Middle frontal gyrus (tissue), 1 donor: ENCODE measurements at regions not wholly inside any gene's neighbourhood (a gene's known extent, or its start where the extent isn't known, plus 50 kb on each side); places are given as distances from the start of the nearest gene placed in this dataset.

ENCODE experiments used
- DNase-seq: peaks from one replicate; pipeline ENCODE4 v3.0.0-alpha.2; 2015; ENCODE audit warnings: low spot score; ENCODE audit errors: extremely low spot score

DNA sequence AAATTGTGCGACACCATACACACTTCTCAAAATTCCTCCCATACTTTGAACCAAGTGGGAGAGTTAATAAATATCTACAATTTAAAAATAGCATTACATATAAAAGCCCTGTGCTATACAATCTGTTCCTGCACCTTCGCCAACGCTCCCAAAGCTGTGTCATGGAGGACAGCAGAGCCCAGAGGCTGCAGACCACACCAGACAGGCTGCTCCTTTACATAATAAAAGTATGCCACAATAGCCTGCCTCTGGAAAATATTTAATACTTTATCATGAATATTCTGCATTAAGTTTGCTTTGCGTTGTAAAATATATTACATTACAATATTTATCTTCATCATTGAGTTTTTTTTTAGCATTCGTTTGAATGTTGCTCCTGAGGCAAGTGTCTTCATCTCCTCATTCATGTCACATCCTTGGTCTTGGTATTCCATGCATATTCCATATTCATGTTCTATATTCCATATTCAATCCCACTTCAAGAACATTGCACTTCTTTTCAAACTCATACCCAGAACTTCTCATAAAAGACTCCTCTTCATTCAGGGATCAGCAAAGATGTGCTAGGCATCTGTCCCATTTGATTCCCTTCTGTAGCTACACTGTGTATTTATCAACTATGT, 663.9 kb downstream of the POM121L12 start:
- no peak for DNase-seq

- DNase-seq: no peak
Measured at GRCh38 chr7:53719122-53719521, 683.7 kb downstream of the POM121L12 start.

GRCh38 chr7:53740971-53741370, 705.5 kb downstream of the POM121L12 start:
- DNase-seq: no peak

DNA sequence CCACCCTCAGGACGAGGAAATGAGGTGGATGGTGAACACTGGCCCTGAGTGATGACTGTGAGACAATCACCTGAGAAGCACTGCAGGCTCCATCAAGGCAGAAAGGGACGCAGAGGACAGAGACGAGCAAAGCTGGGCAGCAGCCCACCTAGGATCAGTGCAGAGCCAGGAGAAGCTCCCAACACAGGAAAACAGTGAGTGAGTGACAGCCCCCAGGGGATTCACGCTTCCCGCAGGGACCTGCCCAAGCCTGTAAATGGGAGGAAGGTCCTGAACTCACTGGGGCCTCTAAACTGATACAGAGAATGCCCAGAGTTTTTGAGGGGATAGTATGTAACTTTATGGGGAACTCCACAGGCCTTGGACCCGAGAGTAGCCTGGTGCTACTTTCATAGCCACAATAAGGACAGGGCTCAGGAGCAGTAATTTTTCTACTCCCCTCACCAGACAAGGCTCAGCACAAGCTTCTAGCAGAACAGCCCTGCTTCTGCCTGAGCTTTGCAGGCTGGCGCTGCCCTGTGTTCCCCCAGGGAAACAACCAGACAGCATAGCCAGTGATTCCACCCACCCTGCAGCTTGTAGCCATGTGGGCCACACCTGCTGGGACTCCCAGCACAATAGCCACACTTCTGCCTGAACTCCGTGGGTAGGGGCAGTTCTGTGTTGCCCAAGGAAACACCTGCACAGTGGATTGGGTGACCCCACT, 708.4 kb downstream of the POM121L12 start:
- no peak for DNase-seq

DNA sequence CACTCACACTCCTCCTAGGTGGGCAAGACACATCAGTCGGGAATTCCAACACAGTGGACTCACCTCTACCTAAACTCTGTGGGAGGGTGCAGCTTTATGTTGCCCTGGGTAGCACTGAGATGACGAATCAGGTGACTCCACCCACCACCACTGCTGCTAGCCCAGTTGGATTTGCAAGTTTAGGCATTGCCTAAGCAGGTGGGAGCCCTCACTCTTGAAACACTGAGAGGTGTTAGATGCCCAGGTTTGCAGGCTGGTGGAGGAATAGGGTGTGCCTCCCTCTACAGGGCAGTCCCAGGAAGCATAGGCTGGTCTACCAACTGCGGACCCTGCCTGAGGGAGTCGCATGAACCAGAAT, 708.9 kb downstream of the POM121L12 start:
- DNase-seq: no peak

DNA sequence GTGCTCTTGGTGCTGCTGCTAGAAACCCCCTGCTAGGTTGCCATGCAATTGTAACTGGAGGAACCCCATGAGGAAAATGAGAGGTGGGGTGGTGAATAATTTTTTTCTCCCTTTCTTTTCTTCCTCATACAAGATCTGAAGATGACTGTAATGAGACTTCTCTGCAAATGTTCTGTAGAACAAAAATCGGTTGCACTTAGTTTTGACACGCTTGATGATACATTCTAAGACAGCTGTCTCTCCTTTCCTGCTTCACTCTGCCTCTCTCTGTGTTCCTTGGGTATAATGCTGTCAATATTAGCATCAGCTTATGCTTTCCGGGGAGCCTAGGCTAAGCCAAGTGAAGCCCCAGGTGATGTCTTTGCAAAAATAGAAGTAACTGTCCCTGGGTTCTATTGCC, 721.5 kb downstream of the POM121L12 start:
- no peak for DNase-seq

DNA sequence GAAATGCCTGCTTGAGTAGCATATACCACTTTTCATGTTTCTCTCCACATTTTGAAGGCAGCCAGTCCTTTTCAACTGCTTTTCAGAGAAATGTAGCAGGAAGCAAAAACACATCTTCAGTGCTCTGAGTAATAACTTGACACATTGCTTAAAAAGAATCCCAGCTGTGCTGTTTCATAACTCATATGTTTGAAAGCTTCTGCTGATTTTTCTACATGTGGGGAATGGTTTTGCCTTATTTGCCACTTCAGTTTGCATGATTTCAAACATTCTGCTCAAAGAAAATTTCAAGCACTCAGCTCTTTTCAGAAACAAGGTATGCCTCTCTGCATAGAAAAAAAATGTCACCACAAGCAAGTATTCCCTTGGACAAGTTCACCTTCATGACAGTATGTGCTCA, 732.8 kb downstream of the POM121L12 start:
- DNase-seq: peak; percentile 41

DNA sequence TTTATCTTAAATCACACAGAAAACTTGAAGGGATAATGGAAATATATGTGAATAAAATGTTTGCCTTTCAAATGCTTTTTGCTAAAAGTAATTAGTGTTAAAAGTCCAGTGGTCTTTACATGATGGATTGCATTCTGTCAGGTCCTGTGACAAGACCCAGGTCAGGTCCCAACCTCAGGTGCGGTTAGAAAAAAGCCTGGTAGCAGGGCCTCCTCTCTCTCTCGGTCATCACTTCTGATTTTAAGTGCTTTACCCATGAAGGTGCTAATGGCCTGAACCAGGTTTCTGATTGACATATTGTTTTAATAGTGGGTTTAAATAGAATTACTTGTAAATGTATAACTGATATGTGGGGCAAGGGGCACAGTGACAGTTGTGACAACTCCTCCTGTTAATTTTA, 736.3 kb downstream of the POM121L12 start:
- no peak for DNase-seq

DNA sequence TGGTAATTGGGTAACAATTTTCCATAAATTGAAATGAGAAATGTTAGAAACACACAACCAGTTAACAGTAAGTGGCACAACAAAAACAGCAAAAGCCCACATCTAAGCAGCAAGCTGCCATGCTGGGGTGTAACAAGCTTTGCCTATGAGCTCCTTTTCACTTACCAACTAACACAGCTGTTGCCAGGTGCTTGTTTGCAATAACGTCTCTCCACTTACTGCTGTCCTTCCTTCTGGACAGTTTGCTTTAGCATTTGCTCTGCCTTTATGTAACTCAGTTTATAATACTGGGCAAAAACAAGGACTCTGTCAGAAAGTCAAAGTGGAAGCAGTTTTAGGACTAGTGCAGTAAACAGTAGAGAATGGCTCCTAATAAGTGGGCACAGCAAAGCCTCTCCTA, 740.9 kb downstream of the POM121L12 start:
- DNase-seq: no peak

- DNase-seq: no peak
Measured at GRCh38 chr7:53789741-53790140, 752.4 kb upstream of the VSTM2A start.

GRCh38 chr7:53794816-53795215, 747.4 kb upstream of the VSTM2A start:
- DNase-seq: no peak

DNA sequence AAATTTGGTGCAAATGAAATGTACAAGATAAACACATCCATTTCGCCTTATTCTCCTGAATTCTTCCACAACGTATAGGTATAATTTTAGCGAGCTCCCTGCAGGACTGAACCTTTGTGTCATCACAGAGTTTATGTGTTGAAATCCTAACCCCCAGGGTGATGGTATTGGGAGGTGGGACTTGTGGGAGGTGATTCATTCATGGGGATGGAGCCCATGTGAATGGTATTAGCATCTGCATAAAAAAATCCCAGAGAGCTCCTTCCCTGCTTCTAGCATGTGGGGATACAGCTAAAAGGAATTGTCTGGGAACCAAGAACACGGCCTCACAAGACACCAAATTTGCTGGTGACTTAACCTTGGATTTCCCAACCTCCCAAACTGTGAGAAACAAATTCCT, 741.4 kb upstream of the VSTM2A start:
- DNase-seq: no peak

DNA sequence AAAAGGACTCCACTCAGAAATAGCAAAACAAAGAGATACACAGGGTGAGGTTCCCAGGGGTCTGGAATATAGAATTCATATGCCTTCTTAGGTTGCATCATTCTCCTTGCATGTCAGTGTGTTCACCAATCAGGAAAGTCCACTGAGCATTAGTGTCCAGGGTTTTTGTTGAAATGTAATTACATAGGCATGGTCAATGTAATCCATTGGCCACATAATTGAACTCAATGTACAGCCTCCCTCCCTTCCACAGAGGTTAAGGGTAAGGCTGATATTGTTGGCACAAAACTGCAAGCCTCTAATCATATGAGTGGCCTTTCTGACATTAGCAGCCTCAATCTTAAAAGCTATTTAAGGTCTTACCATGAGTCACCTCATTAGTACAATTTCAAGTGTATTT, 736.1 kb upstream of the VSTM2A start:
- no peak for DNase-seq

DNA sequence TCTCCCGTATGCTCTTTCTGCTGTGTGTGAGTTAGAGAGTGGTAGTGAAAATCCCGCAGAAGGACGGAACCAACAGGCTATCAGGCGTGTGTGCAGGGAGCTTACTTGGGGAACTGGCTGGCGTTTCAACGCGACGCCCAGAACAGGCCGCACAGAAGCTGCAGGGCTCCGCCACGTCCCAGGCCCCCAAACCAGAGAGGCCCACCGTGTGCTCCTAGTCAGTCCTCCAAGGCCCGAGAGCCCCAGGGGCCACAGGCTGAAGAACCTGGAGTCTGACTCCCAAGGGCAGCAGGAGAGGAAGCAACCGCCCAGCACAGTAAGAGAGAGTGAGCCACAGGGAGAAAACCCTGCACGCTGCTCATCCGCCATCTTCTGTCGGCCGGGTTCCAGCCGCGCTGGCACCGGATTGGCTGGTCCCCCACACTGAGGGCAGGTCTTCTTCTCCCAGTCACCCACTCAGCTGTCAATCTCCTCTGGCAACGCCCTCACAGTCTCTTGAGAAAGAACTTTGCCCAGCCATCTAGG, 730.6 kb upstream of the VSTM2A start:
- no peak for DNase-seq

GRCh38 chr7:53812135-53812534, 730.0 kb upstream of the VSTM2A start:
- no peak for DNase-seq

- DNase-seq: no peak
Measured at GRCh38 chr7:53835301-53835700, 706.9 kb upstream of the VSTM2A start.

DNA sequence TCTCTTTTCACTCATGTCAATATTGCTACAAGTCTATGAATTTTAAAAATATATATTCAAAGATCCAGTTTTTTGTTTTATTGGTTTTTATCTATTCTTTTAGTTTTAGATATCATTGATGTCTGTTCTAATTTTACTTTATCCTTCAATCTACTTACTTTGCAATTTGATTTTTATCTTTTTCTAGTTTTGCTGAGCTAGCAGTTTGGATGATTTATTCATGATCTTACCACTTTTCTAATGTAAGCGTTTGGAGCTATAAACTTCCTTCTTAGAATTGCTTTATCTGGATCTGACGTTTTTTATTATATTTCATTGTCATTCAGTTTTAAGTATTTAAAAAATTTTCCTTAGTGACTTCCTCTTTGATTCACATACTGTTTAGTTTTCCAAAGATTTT, 664.5 kb upstream of the VSTM2A start:
- no peak for DNase-seq

- DNase-seq: no peak
Measured at GRCh38 chr7:53900856-53901528, 641.2 kb upstream of the VSTM2A start.

DNA sequence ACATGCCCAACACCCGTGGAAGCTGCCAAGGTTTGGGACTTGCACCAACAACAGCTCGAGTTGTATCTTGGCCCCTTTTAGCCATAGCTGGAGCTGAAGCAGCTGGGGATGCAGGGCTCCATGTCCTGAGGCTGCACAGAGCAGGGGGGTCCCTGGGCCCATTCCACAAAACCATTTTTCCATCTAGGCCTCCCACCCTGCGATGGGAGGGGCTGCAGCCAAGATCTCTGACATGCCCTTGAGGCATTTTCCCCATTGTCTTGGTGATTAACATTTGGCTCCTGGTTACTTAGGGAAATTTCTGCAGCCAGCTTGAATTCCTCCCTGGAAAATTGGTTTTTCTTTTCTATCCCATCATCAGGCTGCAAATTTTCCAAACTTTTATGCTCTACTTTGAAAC, 637.8 kb upstream of the VSTM2A start:
- DNase-seq: no peak

GRCh38 chr7:53917637-53918036, 624.5 kb upstream of the VSTM2A start:
- DNase-seq: no peak

DNA sequence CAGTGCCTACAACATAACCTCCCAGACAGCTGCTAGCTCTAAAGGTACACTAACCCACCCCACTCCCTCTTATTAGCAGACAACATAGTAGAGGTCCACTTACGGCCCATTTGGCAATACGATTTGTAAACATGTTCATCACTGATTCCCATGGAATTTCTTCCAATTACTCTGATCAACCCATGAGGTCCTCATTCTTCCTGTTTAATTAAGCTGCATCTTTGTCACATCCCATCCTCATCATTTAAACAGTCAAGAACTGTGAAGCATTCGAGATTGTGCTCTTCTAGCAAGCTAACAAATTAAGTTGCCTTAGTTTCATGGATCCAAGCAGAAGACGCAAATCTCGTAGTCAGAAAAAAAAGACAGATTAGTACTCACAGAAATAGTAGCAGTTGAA, 622.2 kb upstream of the VSTM2A start:
- no peak for DNase-seq

GRCh38 chr7:53940483-53940882, 601.7 kb upstream of the VSTM2A start:
- DNase-seq: no peak

- DNase-seq: no peak
Measured at GRCh38 chr7:53947732-53948131, 594.4 kb upstream of the VSTM2A start.
